Thoracic aorta (tissue), 2 donors: ENCODE measurements at regions not wholly inside any gene's neighbourhood (a gene's known extent, or its start where the extent isn't known, plus 50 kb on each side); places are given as distances from the start of the nearest gene placed in this dataset.

Experiments used
- ATAC-seq: fragments of 150-250 bp; one replicate; pipeline ENCODE4 v1.8.0; 2017; ENCODE audit warnings: low read depth; ENCODE audit not compliant: insufficient number of reproducible peaks, low FRiP score
- DNase-seq: peaks from one replicate; pipeline ENCODE4 v3.0.0-alpha.2; 2020; ENCODE audit warnings: low spot score
- H3K27ac ChIP-seq, 2 donors: fragments of 200-600 bp; sonication (generic); 1 replicate in 1 of 2; 2 replicates in 1 of 2; pipeline ENCODE4 v1.5.1; 2016; ENCODE audit warnings: mild to moderate bottlenecking in 2 of 2, moderate library complexity in 2 of 2
- H3K27me3 ChIP-seq: fragments of 200-600 bp; sonication (generic); replicated peaks from 2 replicates; pipeline ENCODE4 v1.6.0; 2016; ENCODE audit warnings: mild to moderate bottlenecking; ENCODE audit not compliant: insufficient read depth
- H3K36me3 ChIP-seq: fragments of 200-600 bp; sonication (generic); one replicate; pipeline ENCODE4 v1.5.1; 2016
- H3K4me1 ChIP-seq, 2 donors: fragments of 200-600 bp; sonication (generic); 1 replicate in 1 of 2; 2 replicates in 1 of 2; pipeline versions ENCODE4 v1.5.1 to v1.6.0; 2016; ENCODE audit warnings: low read depth in 2 of 2, mild to moderate bottlenecking in 1 of 2; ENCODE audit not compliant: control insufficient read depth in 1 of 2
- H3K4me3 ChIP-seq: fragments of 200-600 bp; sonication (generic); 2 replicates; pipeline ENCODE4 v1.5.1; 2016; ENCODE audit warnings: mild to moderate bottlenecking
- H3K9me3 ChIP-seq: fragments of 200-600 bp; sonication (generic); 2 replicates; pipeline ENCODE4 v1.5.1; 2016
- TF ChIP-seq, protein P1 (sequence below): fragments of 200-600 bp; sonication (generic); IDR thresholded peaks from one replicate; pipeline ENCODE4 v1.5.1; 2019; ENCODE audit warnings: antibody characterized with exemption

DNA sequence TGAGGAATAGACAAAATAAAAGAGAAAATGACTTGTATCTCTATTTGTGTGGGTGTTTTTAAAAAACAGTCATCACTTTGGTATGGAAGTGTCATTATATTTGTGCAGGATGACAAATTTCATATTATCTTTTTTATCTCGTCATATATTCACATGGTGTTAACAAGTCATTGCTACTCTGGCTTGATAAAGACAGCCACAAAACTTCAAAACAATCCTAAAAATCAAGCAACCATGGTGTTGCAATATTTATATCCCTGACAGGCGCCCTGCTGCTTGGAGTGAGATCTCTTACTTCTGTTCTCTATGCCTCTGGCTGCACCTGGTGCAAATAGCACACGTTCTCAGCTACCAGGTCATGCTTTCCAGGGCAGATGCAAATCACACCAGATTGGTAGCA is 278.0 kb upstream of the EPHA4 start:
- no peak overlapping the region for H3K27ac ChIP-seq
- H3K4me1 ChIP-seq = no peaks in the 10 kb centered on the region
- H3K27me3 ChIP-seq = no peaks in the 10 kb centered on the region
- H3K9me3 ChIP-seq = no peaks in the 10 kb centered on the region
- ATAC-seq (no peak), DNase-seq (no peak)
- TF ChIP-seq, protein P1, sequence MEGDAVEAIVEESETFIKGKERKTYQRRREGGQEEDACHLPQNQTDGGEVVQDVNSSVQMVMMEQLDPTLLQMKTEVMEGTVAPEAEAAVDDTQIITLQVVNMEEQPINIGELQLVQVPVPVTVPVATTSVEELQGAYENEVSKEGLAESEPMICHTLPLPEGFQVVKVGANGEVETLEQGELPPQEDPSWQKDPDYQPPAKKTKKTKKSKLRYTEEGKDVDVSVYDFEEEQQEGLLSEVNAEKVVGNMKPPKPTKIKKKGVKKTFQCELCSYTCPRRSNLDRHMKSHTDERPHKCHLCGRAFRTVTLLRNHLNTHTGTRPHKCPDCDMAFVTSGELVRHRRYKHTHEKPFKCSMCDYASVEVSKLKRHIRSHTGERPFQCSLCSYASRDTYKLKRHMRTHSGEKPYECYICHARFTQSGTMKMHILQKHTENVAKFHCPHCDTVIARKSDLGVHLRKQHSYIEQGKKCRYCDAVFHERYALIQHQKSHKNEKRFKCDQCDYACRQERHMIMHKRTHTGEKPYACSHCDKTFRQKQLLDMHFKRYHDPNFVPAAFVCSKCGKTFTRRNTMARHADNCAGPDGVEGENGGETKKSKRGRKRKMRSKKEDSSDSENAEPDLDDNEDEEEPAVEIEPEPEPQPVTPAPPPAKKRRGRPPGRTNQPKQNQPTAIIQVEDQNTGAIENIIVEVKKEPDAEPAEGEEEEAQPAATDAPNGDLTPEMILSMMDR = no peak
- H3K36me3 ChIP-seq = no peaks in the 10 kb centered on the region
- H3K4me3 ChIP-seq = no peak overlapping the region

DNA sequence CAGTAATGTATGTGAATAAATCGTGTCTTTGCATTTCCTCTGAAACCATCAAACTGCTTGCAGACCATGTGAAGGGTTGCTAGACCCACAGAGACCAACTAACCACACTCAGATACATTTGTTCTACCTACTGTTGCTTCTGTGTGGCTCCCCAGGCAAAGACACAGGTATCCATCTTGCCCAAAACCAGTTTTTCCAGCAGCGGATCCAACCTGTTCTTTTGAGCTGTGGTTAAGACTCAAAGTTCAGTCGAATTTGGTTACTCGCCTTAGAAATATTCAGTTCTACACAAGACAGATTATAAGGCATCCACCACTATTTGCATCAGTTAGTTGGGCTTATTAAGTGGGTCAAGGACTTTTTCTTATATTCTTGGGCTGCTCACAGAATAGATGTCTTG is 276.2 kb upstream of the EPHA4 start:
- DNase-seq = no peak
- Histone ChIP-seq H3K9me3 (no peaks in the 10 kb centered on the region), H3K4me3 (no peak overlapping the region), H3K4me1 (no peaks in the 10 kb centered on the region), H3K27me3 (no peaks in the 10 kb centered on the region), H3K27ac (no peak overlapping the region), H3K36me3 (no peaks in the 10 kb centered on the region)
- ATAC-seq = no peak
- TF ChIP-seq, protein P1 = no peak

DNA sequence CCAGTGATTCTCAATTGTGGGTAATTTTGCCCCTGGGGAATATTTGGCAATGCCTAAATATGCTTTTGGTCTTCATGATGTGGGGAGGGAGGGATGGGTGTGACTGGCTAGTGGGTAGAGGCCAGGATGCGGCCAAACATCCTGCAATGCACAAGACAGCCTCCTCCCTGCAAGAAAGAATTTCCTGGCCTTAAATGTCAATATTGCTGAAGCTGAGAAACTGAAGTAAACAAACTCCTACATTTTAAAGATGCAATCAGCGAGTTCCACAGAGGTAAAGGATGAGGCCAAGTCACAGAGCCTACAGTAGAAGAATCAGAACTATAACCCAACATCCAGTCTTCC is 272.9 kb upstream of the EPHA4 start:
- Histone ChIP-seq H3K27ac (no peak overlapping the region), H3K36me3 (no peaks in the 10 kb centered on the region), H3K4me1 (no peaks in the 10 kb centered on the region), H3K27me3 (no peaks in the 10 kb centered on the region), H3K4me3 (no peak overlapping the region), H3K9me3 (no peaks in the 10 kb centered on the region)
- DNase-seq = no peak
- TF ChIP-seq, protein P1 = no peak
- no peak for ATAC-seq

DNA sequence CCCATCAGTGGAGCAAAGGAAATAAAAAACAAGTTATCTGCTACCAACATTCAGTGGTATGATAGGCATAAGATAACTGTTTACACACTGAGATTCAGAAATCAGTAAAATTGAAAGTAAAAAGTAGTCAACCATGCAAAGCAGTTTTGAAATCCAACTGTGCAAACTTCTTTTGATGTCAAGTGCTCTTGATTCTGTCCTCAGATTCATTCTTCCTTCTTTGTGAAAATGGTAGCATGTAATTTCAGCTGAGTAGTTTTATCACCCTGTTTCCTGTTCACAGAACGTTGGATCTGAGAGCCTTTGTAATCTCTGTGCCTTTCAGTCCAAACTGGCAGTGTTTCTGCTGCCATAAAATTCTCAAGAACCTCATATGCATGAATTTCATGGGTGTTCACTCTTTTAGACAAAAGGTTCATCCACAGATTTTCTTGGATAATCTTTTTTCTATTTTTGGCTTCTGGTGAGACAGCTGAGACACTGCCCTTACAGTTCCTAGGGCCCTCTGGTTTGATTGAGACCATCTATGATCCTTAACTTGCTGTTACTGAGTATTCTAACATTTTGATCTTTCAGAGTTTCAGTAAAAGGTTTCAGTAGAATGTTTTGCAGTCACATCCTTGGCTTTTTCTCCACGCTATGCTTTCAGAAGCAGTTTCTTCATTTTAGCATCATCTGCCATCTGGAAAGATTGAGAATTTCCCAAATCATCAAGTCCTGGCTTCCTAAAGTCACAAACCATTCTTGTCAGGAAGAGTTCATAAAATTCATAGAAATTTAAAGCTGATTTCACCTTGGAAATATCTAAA is 272.3 kb upstream of the EPHA4 start:
- Histone ChIP-seq H3K4me3 (no peak overlapping the region), H3K9me3 (no peaks in the 10 kb centered on the region), H3K4me1 (no peaks in the 10 kb centered on the region), H3K36me3 (no peaks in the 10 kb centered on the region), H3K27me3 (no peaks in the 10 kb centered on the region), H3K27ac (no peak overlapping the region)
- ATAC-seq (no peak), DNase-seq (no peak)
- TF ChIP-seq, protein P1 = no peak

DNA sequence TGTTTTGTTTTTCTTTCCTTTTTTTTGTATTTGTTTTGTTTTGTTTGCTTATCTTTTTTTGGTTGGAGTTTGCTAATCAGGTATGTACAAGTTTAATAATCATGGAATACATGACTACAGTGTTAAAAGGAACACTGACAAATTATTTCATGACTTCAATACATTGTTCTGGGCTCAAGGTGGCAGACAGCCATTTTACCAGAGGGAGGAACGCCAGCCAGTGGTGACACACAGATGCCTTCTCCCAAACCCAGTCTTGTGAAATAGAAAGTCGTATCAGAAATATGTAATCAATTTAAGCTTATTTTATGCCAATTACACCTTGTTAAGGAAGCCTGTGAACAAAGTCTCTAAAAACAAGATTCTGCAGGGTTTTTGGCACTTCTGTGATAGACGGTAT is 264.0 kb upstream of the EPHA4 start:
- no peak overlapping the region for H3K27ac ChIP-seq
- ATAC-seq = no peak
- TF ChIP-seq, protein P1 = no peak
- H3K4me3 ChIP-seq = no peak overlapping the region
- no peaks in the 10 kb centered on the region for H3K27me3 ChIP-seq
- no peaks in the 10 kb centered on the region for H3K4me1 ChIP-seq
- DNase-seq = no peak
- no peaks in the 10 kb centered on the region for H3K9me3 ChIP-seq
- H3K36me3 ChIP-seq = no peaks in the 10 kb centered on the region
